ENCODE measurements at regions not wholly inside any gene's neighbourhood (a gene's known extent, or its start where the extent isn't known, plus 50 kb on each side); places are given as distances from the start of the nearest gene placed in this dataset.
"Not testable (repeated sequence)": the region's sequence is repeated elsewhere in the genome, so short reads cannot be mapped to it uniquely, and the experiment has no call there.

DNA sequence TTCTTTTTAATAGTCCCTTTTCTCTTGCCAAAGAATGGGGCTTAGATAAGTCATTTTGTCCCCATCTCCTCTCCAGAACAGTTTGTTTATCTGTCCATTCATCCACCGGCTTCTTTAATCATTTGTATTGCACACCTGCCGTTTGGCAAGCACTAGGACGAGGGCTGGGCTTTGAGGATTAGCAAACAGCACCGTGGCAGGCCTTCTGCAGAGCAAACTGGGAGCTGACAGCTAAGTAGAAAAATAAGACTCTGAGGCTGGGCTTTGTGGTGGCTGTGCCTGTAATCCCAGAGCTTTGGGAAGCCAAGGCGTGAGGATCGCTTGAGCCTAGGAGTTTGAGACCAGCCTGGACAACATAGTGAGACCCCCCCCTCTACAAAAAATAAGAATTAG lies 214.2 kb upstream of the ZNF469 start:
- TF ChIP-seq, protein P1, sequence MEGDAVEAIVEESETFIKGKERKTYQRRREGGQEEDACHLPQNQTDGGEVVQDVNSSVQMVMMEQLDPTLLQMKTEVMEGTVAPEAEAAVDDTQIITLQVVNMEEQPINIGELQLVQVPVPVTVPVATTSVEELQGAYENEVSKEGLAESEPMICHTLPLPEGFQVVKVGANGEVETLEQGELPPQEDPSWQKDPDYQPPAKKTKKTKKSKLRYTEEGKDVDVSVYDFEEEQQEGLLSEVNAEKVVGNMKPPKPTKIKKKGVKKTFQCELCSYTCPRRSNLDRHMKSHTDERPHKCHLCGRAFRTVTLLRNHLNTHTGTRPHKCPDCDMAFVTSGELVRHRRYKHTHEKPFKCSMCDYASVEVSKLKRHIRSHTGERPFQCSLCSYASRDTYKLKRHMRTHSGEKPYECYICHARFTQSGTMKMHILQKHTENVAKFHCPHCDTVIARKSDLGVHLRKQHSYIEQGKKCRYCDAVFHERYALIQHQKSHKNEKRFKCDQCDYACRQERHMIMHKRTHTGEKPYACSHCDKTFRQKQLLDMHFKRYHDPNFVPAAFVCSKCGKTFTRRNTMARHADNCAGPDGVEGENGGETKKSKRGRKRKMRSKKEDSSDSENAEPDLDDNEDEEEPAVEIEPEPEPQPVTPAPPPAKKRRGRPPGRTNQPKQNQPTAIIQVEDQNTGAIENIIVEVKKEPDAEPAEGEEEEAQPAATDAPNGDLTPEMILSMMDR (IDR thresholded peaks at IDR 0.05) = not testable (repeated sequence)
- TF ChIP-seq POLR2A (IDR thresholded peaks at IDR 0.05) = not testable (repeated sequence)
